Suprapubic skin (tissue), 4 donors: ENCODE measurements at regions not wholly inside any gene's neighbourhood (a gene's known extent, or its start where the extent isn't known, plus 50 kb on each side); places are given as distances from the start of the nearest gene placed in this dataset.

ENCODE experiments used
- EP300 ChIP-seq: sonication (generic); formaldehyde crosslinking; IDR thresholded peaks from one replicate; pipeline ENCODE4 v1.6.1; 2017; ENCODE audit warnings: antibody characterized with exemption
- POLR2A ChIP-seq, 2 donors: fragments of 450-650 bp; IDR thresholded peaks; one replicate each; pipeline ENCODE4 v1.6.1; 2017; ENCODE audit warnings: antibody characterized with exemption in 2 of 2, mild to moderate bottlenecking in 2 of 2, moderate library complexity in 2 of 2
- POLR2AphosphoS5 ChIP-seq, 3 donors: sonication (generic); formaldehyde crosslinking; IDR thresholded peaks; one replicate each; pipeline ENCODE4 v1.6.1; 2017; ENCODE audit warnings: antibody characterized with exemption in 3 of 3
- TF ChIP-seq, protein P1 (sequence below), 2 donors: fragments of 200-600 bp in 1 of 2; fragments of 450-650 bp in 1 of 2; sonication (generic) in 1 of 2; IDR thresholded peaks; one replicate each; pipeline ENCODE4 v1.5.1; 2016 to 2019; ENCODE audit warnings: antibody characterized with exemption in 2 of 2, mild to moderate bottlenecking in 1 of 2, moderate library complexity in 1 of 2

DNA sequence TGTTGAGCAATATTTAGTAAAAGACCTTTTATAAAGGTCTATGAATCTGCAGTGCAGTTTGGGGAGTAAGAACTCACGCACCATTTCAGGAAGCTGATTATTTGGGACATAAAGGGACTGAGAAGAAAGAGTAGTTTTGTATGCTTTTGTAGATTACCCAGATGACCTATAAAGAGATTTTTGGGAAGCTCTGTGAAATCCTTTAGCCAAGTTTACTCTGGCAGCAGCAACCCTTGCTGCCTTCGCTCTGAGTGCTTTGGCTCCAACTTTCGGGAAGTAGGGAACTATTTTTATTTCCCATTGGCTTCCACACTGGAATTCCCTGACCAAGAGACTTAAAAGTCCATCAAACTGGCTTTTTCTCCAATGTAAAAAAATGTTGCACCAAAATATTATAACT is 1110.1 kb upstream of the PHF14 start:
- TF ChIP-seq, protein P1, sequence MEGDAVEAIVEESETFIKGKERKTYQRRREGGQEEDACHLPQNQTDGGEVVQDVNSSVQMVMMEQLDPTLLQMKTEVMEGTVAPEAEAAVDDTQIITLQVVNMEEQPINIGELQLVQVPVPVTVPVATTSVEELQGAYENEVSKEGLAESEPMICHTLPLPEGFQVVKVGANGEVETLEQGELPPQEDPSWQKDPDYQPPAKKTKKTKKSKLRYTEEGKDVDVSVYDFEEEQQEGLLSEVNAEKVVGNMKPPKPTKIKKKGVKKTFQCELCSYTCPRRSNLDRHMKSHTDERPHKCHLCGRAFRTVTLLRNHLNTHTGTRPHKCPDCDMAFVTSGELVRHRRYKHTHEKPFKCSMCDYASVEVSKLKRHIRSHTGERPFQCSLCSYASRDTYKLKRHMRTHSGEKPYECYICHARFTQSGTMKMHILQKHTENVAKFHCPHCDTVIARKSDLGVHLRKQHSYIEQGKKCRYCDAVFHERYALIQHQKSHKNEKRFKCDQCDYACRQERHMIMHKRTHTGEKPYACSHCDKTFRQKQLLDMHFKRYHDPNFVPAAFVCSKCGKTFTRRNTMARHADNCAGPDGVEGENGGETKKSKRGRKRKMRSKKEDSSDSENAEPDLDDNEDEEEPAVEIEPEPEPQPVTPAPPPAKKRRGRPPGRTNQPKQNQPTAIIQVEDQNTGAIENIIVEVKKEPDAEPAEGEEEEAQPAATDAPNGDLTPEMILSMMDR (IDR thresholded peaks at IDR 0.05), result no peak
- no peak for TF ChIP-seq POLR2AphosphoS5 (IDR thresholded peaks at IDR 0.05)
- no peak for TF ChIP-seq EP300
- no peak for TF ChIP-seq POLR2A (IDR thresholded peaks at IDR 0.05)
